ENCODE measurements at regions not wholly inside any gene's neighbourhood (a gene's known extent, or its start where the extent isn't known, plus 50 kb on each side); places are given as distances from the start of the nearest gene placed in this dataset.

GRCh38 chr3:144343777-144344176 lies 372.2 kb downstream of the DIPK2A start:
- H3K4me3 Mint-ChIP-seq: no peak overlapping the region

GRCh38 chr3:144344925-144345548 lies 373.4 kb downstream of the DIPK2A start:
- no peak overlapping the region for H3K4me3 Mint-ChIP-seq
- CTCF ChIA-PET: no interaction called here
- peaks cover 4% of the 10 kb centered on the region for H3K27me3 Mint-ChIP-seq
- DNase-seq: no peak
- H3K36me3 Mint-ChIP-seq: no peaks in the 10 kb centered on the region
- no peaks in the 10 kb centered on the region for H3K4me1 Mint-ChIP-seq (ENCODE audit: low read depth)
- POLR2A ChIA-PET: no interaction called here
- H3K9me3 Mint-ChIP-seq: no peaks in the 10 kb centered on the region
- intact Hi-C loops (cut with micrococcal nuclease): no loop called here
- H3K27ac Mint-ChIP-seq: no peak overlapping the region

More at GRCh38 chr3:144343777-144344176, 372.2 kb downstream of the DIPK2A start:
- H3K36me3 Mint-ChIP-seq: no peaks in the 10 kb centered on the region
- ChIA-PET POLR2A (no interaction called here), CTCF (no interaction called here)
- H3K27ac Mint-ChIP-seq: no peak overlapping the region
- no peaks in the 10 kb centered on the region for H3K4me1 Mint-ChIP-seq (ENCODE audit: low read depth)
- no peak for DNase-seq
- H3K9me3 Mint-ChIP-seq: no peaks in the 10 kb centered on the region
- intact Hi-C loops (cut with micrococcal nuclease): no loop called here
- H3K27me3 Mint-ChIP-seq: peaks cover 4% of the 10 kb centered on the region

DNA sequence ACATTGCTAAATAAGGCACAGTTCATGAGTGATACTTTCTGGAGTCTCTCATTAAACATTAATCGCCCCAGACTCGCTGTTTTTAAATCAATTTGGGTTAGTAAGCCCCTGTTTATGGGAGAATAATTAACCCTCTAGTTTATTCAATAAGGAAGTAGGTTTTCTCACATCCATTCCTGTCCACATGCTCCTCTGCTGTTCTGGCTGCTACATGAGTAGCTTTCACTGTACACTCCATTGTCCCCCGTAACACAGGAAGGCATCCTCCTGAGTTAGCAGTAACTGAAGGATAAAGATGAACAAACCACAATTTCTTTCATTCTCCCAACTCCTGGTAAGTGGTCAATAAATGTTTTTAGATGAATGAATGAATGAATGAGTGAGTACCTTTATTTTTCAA lies 378.5 kb downstream of the DIPK2A start:
- intact Hi-C loops (cut with micrococcal nuclease): no loop called here
- no peaks in the 10 kb centered on the region for H3K4me1 Mint-ChIP-seq (ENCODE audit: low read depth)
- ChIA-PET CTCF (no interaction called here), POLR2A (no interaction called here)
- H3K4me3 Mint-ChIP-seq: no peak overlapping the region
- no peaks in the 10 kb centered on the region for H3K27me3 Mint-ChIP-seq
- no peak overlapping the region for H3K27ac Mint-ChIP-seq
- no peaks in the 10 kb centered on the region for H3K36me3 Mint-ChIP-seq
- no peak for DNase-seq
- H3K9me3 Mint-ChIP-seq: no peaks in the 10 kb centered on the region

- intact Hi-C loops (cut with micrococcal nuclease): no loop called here
- Mint-ChIP-seq H3K36me3 (no peaks in the 10 kb centered on the region), H3K27ac (no peak overlapping the region), H3K4me1 (ENCODE audit: low read depth) (no peaks in the 10 kb centered on the region), H3K4me3 (no peak overlapping the region), H3K27me3 (no peaks in the 10 kb centered on the region), H3K9me3 (no peaks in the 10 kb centered on the region)
- POLR2A ChIA-PET: no interaction called here
- CTCF ChIA-PET: no interaction called here
- DNase-seq: no peak
Measured at GRCh38 chr3:144351011-144351410, 379.4 kb downstream of the DIPK2A start.

GRCh38 chr3:144351773-144352365 lies 380.2 kb downstream of the DIPK2A start:
- no peak for DNase-seq
- Mint-ChIP-seq H3K36me3 (no peaks in the 10 kb centered on the region), H3K4me3 (no peak overlapping the region), H3K4me1 (ENCODE audit: low read depth) (no peaks in the 10 kb centered on the region), H3K27me3 (no peaks in the 10 kb centered on the region), H3K27ac (no peak overlapping the region), H3K9me3 (no peaks in the 10 kb centered on the region)
- intact Hi-C loops (cut with micrococcal nuclease): no loop called here
- ChIA-PET POLR2A (no interaction called here), CTCF (no interaction called here)

DNA sequence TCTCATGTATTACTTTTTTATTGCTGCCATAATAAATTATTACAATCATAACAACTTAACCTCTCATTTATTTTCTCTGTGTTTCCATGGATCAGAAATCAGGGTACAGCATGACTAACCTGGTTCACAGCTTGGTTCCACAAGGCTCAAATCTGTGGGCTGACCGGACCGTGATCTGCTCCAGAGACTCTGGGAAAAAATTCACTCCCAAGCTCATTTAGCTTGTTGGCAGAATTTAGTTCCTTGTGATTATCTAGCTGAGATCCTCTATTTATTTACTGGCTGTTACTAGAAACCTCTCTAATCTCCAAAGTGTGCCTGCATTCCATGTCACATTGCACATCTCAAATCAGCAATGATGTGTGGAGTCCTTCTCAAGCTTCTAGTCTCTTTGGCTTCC lies 386.6 kb downstream of the DIPK2A start:
- H3K4me1 Mint-ChIP-seq (ENCODE audit: low read depth): no peaks in the 10 kb centered on the region
- H3K4me3 Mint-ChIP-seq: no peak overlapping the region
- no peaks in the 10 kb centered on the region for H3K9me3 Mint-ChIP-seq
- CTCF ChIA-PET: no interaction called here
- no peak overlapping the region for H3K27ac Mint-ChIP-seq
- H3K27me3 Mint-ChIP-seq: no peaks in the 10 kb centered on the region
- no peak for DNase-seq
- H3K36me3 Mint-ChIP-seq: no peaks in the 10 kb centered on the region
- intact Hi-C loops (cut with micrococcal nuclease): no loop called here
- POLR2A ChIA-PET: no interaction called here

DNA sequence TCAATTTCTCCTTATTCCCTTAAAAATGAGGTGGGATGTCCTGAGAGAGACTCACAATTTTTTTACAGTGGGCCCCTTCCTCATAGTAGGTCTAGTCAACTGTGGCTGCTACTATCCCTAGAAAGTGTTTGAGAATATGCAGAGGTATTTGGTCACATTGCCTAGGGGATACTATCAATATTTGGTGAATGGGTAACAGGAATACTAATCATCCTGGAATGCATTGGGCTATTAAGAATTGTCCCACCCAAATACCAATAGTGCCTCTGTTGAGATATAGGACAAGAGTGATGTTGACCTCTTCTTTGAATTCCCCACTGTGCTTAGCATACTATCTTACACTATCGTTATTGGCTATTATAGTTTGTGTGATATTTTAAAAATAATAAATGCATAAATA lies 389.4 kb downstream of the DIPK2A start:
- no peaks in the 10 kb centered on the region for H3K27me3 Mint-ChIP-seq
- ChIA-PET POLR2A (no interaction called here), CTCF (no interaction called here)
- no peaks in the 10 kb centered on the region for H3K4me1 Mint-ChIP-seq (ENCODE audit: low read depth)
- no peak for DNase-seq
- H3K9me3 Mint-ChIP-seq: peaks cover 3% of the 10 kb centered on the region
- intact Hi-C loops (cut with micrococcal nuclease): no loop called here
- no peaks in the 10 kb centered on the region for H3K36me3 Mint-ChIP-seq
- H3K4me3 Mint-ChIP-seq: no peak overlapping the region
- H3K27ac Mint-ChIP-seq: no peak overlapping the region

DNA sequence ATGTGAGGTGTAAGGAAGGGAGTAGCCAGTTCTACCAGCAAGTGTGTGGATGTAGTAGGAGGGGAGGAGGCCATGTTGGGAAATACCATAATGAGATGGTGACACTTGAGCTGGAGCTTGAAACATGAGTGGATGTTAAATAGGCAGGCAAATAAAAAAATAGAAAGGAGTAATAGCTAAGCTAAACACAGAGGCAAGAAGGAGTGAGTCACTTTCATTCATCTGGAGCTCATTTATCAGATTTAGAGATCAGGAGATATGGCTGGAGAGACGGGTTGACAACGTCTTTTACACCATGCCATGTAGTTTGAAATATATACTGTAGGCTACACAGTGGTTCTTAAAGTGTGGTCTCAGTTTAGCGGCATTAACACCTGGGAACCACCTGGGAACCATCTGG lies 390.5 kb downstream of the DIPK2A start:
- no peak for DNase-seq
- ChIA-PET POLR2A (no interaction called here), CTCF (no interaction called here)
- intact Hi-C loops (cut with micrococcal nuclease): no loop called here
- no peak overlapping the region for H3K27ac Mint-ChIP-seq
- no peaks in the 10 kb centered on the region for H3K36me3 Mint-ChIP-seq
- no peaks in the 10 kb centered on the region for H3K4me1 Mint-ChIP-seq (ENCODE audit: low read depth)
- H3K4me3 Mint-ChIP-seq: no peak overlapping the region
- peaks cover 6% of the 10 kb centered on the region for H3K9me3 Mint-ChIP-seq
- no peaks in the 10 kb centered on the region for H3K27me3 Mint-ChIP-seq

DNA sequence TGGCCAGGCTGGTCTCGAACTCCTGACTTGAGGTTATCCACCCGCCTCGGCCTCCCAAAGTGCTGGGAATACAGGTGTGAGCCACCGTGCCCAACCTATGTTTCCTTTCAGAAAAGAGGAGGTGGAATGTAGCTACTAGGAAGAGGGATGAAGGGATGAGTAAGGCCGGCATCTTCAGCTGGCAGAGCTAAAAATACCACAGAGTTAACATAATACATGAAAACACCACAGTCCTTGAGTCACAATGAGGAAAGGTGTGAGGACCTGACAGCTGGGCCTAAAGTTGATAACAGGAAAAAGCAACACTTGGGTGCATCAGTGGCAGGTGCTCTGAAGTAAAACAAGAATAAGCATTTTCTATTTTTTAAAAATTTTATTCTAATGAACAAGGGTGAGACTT lies 392.2 kb downstream of the DIPK2A start:
- ChIA-PET CTCF (no interaction called here), POLR2A (no interaction called here)
- no peak for DNase-seq
- Mint-ChIP-seq H3K9me3 (peaks cover 18% of the 10 kb centered on the region), H3K36me3 (no peaks in the 10 kb centered on the region), H3K27ac (no peak overlapping the region), H3K4me3 (no peak overlapping the region), H3K27me3 (no peaks in the 10 kb centered on the region), H3K4me1 (ENCODE audit: low read depth) (no peaks in the 10 kb centered on the region)
- intact Hi-C loops (cut with micrococcal nuclease): no loop called here

- ChIA-PET POLR2A (no interaction called here), CTCF (no interaction called here)
- Mint-ChIP-seq H3K36me3 (no peaks in the 10 kb centered on the region), H3K9me3 (peaks cover 24% of the 10 kb centered on the region), H3K27me3 (no peaks in the 10 kb centered on the region), H3K27ac (no peak overlapping the region), H3K4me3 (no peak overlapping the region), H3K4me1 (ENCODE audit: low read depth) (no peaks in the 10 kb centered on the region)
- no peak for DNase-seq
- intact Hi-C loops (cut with micrococcal nuclease): no loop called here
Measured at GRCh38 chr3:144364737-144365136, 393.1 kb downstream of the DIPK2A start.

- H3K27ac Mint-ChIP-seq: no peak overlapping the region
- no peaks in the 10 kb centered on the region for H3K36me3 Mint-ChIP-seq
- ChIA-PET POLR2A (no interaction called here), CTCF (no interaction called here)
- no peaks in the 10 kb centered on the region for H3K4me1 Mint-ChIP-seq (ENCODE audit: low read depth)
- no peak for DNase-seq
- peaks cover 41% of the 10 kb centered on the region for H3K9me3 Mint-ChIP-seq
- intact Hi-C loops (cut with micrococcal nuclease): no loop called here
- no peaks in the 10 kb centered on the region for H3K27me3 Mint-ChIP-seq
- H3K4me3 Mint-ChIP-seq: no peak overlapping the region
Measured at GRCh38 chr3:144369129-144369879, 397.7 kb downstream of the DIPK2A start.

DNA sequence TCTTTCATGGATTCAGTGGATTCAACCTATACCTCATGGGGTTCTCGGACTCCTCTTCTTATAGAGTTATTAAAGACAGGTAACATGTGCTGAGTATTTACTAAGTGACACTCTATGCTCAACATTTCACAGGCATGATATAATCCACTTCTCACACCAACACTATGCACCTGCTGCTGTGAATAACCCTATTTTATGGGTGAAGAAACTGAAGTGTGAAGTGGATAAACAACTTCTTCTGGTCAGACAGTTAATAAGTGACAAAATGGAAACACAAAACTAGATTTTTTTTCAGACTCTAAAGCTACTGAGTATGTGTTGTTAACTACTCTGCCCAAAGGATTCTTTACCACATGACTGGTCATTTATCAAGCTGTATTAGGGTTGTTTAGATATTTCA lies 403.5 kb downstream of the DIPK2A start:
- intact Hi-C loops (cut with micrococcal nuclease): no loop called here
- H3K4me1 Mint-ChIP-seq (ENCODE audit: low read depth): no peaks in the 10 kb centered on the region
- ChIA-PET POLR2A (no interaction called here), CTCF (no interaction called here)
- H3K27ac Mint-ChIP-seq: no peak overlapping the region
- no peak for DNase-seq
- no peaks in the 10 kb centered on the region for H3K27me3 Mint-ChIP-seq
- no peaks in the 10 kb centered on the region for H3K36me3 Mint-ChIP-seq
- H3K4me3 Mint-ChIP-seq: no peak overlapping the region
- H3K9me3 Mint-ChIP-seq: peaks cover 24% of the 10 kb centered on the region

- ChIA-PET POLR2A (no interaction called here), CTCF (no interaction called here)
- Mint-ChIP-seq H3K9me3 (peaks cover 8% of the 10 kb centered on the region), H3K36me3 (no peaks in the 10 kb centered on the region), H3K27me3 (no peaks in the 10 kb centered on the region), H3K4me1 (ENCODE audit: low read depth) (no peaks in the 10 kb centered on the region), H3K4me3 (no peak overlapping the region), H3K27ac (no peak overlapping the region)
- intact Hi-C loops (cut with micrococcal nuclease): no loop called here
- DNase-seq: no peak
Measured at GRCh38 chr3:144380849-144381248, 409.2 kb downstream of the DIPK2A start.

Data from activated CD4-positive, alpha-beta memory T cell treated with anti-CD3 and anti-CD28 coated beads for 36 hours (primary cell).